ENCODE measurements at regions not wholly inside any gene's neighbourhood (a gene's known extent, or its start where the extent isn't known, plus 50 kb on each side); places are given as distances from the start of the nearest gene placed in this dataset.

- no peak overlapping the region for H2BK15ac ChIP-seq (ENCODE audit: low read length)
- H3K18ac ChIP-seq (ENCODE audit: low read length): peak overlapping the region; percentile 67
- peaks cover 0 to 6% (median 0%) of the 10 kb centered on the region in 3 experiments for H3K27me3 ChIP-seq (ENCODE audit: control insufficient read depth in 3 of 3, insufficient read depth in 3 of 3, low read depth in 1 of 3, low read length in 3 of 3)
- H4K91ac ChIP-seq (ENCODE audit: low read depth, low read length, poor library complexity): no peak overlapping the region
- peaks cover 0 to 7% of the 10 kb centered on the region in 2 donors for H3K4me1 ChIP-seq (ENCODE audit: control insufficient read depth in 2 of 2, insufficient read depth in 1 of 2, low read depth in 1 of 2, low read length in 2 of 2)
- no peak overlapping the region for H2AK5ac ChIP-seq (ENCODE audit: low read depth, low read length)
- no peak overlapping the region for H2BK120ac ChIP-seq (ENCODE audit: low read depth, low read length)
- WGBS, 2 donors (ENCODE audit: extremely low coverage in 2 of 2, insufficient read length in 2 of 2, insufficient replicate concordance in 1 of 2): no CpG with 5 or more reads among the region's 7 CpGs
- no peak overlapping the region for H3K4ac ChIP-seq (ENCODE audit: low read length)
- H3K4me3 ChIP-seq (ENCODE audit: low read length in 2 of 2): no peak overlapping the region
- no peaks in the 10 kb centered on the region for H3K36me3 ChIP-seq (replicated peaks in 1 of 2; ENCODE audit: control insufficient read depth in 2 of 2, insufficient read depth in 2 of 2, low read length in 2 of 2)
- H3K9ac ChIP-seq (ENCODE audit: low read depth, low read length, poor library complexity): no peak overlapping the region
- H3K14ac ChIP-seq (ENCODE audit: low read length): no peak overlapping the region
- no peaks in the 10 kb centered on the region for H3K79me1 ChIP-seq (ENCODE audit: low read depth, low read length)
- no peak overlapping the region for H2BK12ac ChIP-seq (ENCODE audit: low read length)
- H3K23ac ChIP-seq (ENCODE audit: low read depth, low read length, poor library complexity): no peak overlapping the region
- H3K4me2 ChIP-seq (ENCODE audit: insufficient read depth, low read length, poor library complexity, severe bottlenecking): no peak overlapping the region
- H4K8ac ChIP-seq (ENCODE audit: low read depth, low read length): no peak overlapping the region
- no peak for DNase-seq (ENCODE audit: low spot score)
- no peak overlapping the region for H2AFZ ChIP-seq (ENCODE audit: low read length)
- no peak overlapping the region for H2BK5ac ChIP-seq (ENCODE audit: low read length)
- no peak overlapping the region for H3K27ac ChIP-seq (replicated peaks; ENCODE audit: low read length)
- H3K9me3 ChIP-seq (replicated peaks in 1 of 2; ENCODE audit: control insufficient read depth in 2 of 2, insufficient read depth in 1 of 2, low read depth in 1 of 2, low read length in 2 of 2): peaks cover 0 to 1% of the 10 kb centered on the region in 2 donors
Observed at GRCh38 chr22:48142388-48142787, 1379.9 kb downstream of the TBC1D22A start.

DNA sequence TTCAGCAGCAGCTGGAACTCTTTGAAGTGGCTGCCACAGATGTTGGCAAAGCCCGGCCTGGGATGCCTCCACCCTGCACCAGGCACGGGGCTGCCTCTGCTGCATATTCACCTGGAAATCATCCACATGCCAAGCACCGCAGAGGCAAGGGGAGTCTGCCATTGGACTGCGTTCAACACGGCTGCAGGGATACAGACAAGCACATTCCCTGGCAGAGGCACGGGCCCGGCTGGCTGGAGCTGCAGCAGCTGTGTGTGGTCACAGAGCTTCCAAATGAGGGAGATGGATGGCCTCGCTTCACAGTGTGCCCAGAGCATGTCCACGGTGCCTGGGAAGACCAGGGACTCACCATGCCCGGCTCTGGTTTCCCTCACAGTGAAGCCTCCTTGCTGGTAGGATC lies 1378.9 kb downstream of the TBC1D22A start:
- no peak overlapping the region for H4K8ac ChIP-seq (ENCODE audit: low read depth, low read length)
- WGBS, 2 donors (ENCODE audit: extremely low coverage in 2 of 2, insufficient read length in 2 of 2, insufficient replicate concordance in 1 of 2): no CpG with 5 or more reads among the region's 10 CpGs

GRCh38 chr22:48140261-48140813 lies 1377.9 kb downstream of the TBC1D22A start:
- Histone ChIP-seq H3K27me3 (ENCODE audit: control insufficient read depth in 3 of 3, insufficient read depth in 3 of 3, low read depth in 1 of 3, low read length in 3 of 3) (peaks cover 0 to 6% (median 0%) of the 10 kb centered on the region in 3 experiments), H2AK5ac (ENCODE audit: low read depth, low read length) (peak overlapping the region; percentile 88), H3K14ac (ENCODE audit: low read length) (peak overlapping the region; percentile 47), H3K4me3 (ENCODE audit: low read length in 2 of 2) (no peak overlapping the region), H3K9ac (ENCODE audit: low read depth, low read length, poor library complexity) (no peak overlapping the region), H3K79me1 (ENCODE audit: low read depth, low read length) (no peaks in the 10 kb centered on the region), H3K9me3 (replicated peaks in 1 of 2; ENCODE audit: control insufficient read depth in 2 of 2, insufficient read depth in 1 of 2, low read depth in 1 of 2, low read length in 2 of 2) (peaks cover 0 to 1% of the 10 kb centered on the region in 2 donors), H4K8ac (ENCODE audit: low read depth, low read length) (no peak overlapping the region), H3K23ac (ENCODE audit: low read depth, low read length, poor library complexity) (no peak overlapping the region), H3K18ac (ENCODE audit: low read length) (peak overlapping the region; percentile 34), H3K4ac (ENCODE audit: low read length) (no peak overlapping the region), H3K4me2 (ENCODE audit: insufficient read depth, low read length, poor library complexity, severe bottlenecking) (no peak overlapping the region), H2BK15ac (ENCODE audit: low read length) (no peak overlapping the region), H2AFZ (ENCODE audit: low read length) (no peak overlapping the region), H2BK120ac (ENCODE audit: low read depth, low read length) (no peak overlapping the region), H3K27ac (replicated peaks; ENCODE audit: low read length) (no peak overlapping the region), H4K91ac (ENCODE audit: low read depth, low read length, poor library complexity) (no peak overlapping the region), H3K36me3 (replicated peaks in 1 of 2; ENCODE audit: control insufficient read depth in 2 of 2, insufficient read depth in 2 of 2, low read length in 2 of 2) (no peaks in the 10 kb centered on the region), H3K4me1 (ENCODE audit: control insufficient read depth in 2 of 2, insufficient read depth in 1 of 2, low read depth in 1 of 2, low read length in 2 of 2) (peaks cover 0 to 7% of the 10 kb centered on the region in 2 donors), H2BK5ac (ENCODE audit: low read length) (peak overlapping the region; percentile 47), H2BK12ac (ENCODE audit: low read length) (peak overlapping the region; percentile 54)
- WGBS, 2 donors (ENCODE audit: extremely low coverage in 2 of 2, insufficient read length in 2 of 2, insufficient replicate concordance in 1 of 2): no CpG with 5 or more reads among the region's 10 CpGs
- no peak for DNase-seq (ENCODE audit: low spot score)

More for the DNA sequence above, 1378.9 kb downstream of the TBC1D22A start:
- no peak overlapping the region for H2BK15ac ChIP-seq (ENCODE audit: low read length)
- H3K27me3 ChIP-seq (ENCODE audit: control insufficient read depth in 3 of 3, insufficient read depth in 3 of 3, low read depth in 1 of 3, low read length in 3 of 3): peaks cover 0 to 6% (median 0%) of the 10 kb centered on the region in 3 experiments
- no peak overlapping the region for H2BK5ac ChIP-seq (ENCODE audit: low read length)
- H3K79me1 ChIP-seq (ENCODE audit: low read depth, low read length): no peaks in the 10 kb centered on the region
- H3K4me3 ChIP-seq (ENCODE audit: low read length in 2 of 2): no peak overlapping the region
- H4K91ac ChIP-seq (ENCODE audit: low read depth, low read length, poor library complexity): no peak overlapping the region
- H3K4me2 ChIP-seq (ENCODE audit: insufficient read depth, low read length, poor library complexity, severe bottlenecking): no peak overlapping the region
- no peak overlapping the region for H3K27ac ChIP-seq (replicated peaks; ENCODE audit: low read length)
- no peak overlapping the region for H3K4ac ChIP-seq (ENCODE audit: low read length)
- no peak overlapping the region for H2AFZ ChIP-seq (ENCODE audit: low read length)
- H3K9ac ChIP-seq (ENCODE audit: low read depth, low read length, poor library complexity): no peak overlapping the region
- no peak for DNase-seq (ENCODE audit: low spot score)
- H2AK5ac ChIP-seq (ENCODE audit: low read depth, low read length): no peak overlapping the region
- H3K23ac ChIP-seq (ENCODE audit: low read depth, low read length, poor library complexity): no peak overlapping the region
- no peaks in the 10 kb centered on the region for H3K36me3 ChIP-seq (replicated peaks in 1 of 2; ENCODE audit: control insufficient read depth in 2 of 2, insufficient read depth in 2 of 2, low read length in 2 of 2)
- peaks cover 0 to 7% of the 10 kb centered on the region in 2 donors for H3K4me1 ChIP-seq (ENCODE audit: control insufficient read depth in 2 of 2, insufficient read depth in 1 of 2, low read depth in 1 of 2, low read length in 2 of 2)
- no peak overlapping the region for H2BK120ac ChIP-seq (ENCODE audit: low read depth, low read length)
- peak overlapping the region; percentile 63 for H3K14ac ChIP-seq (ENCODE audit: low read length)
- no peak overlapping the region for H2BK12ac ChIP-seq (ENCODE audit: low read length)
- peaks cover 0 to 1% of the 10 kb centered on the region in 2 donors for H3K9me3 ChIP-seq (replicated peaks in 1 of 2; ENCODE audit: control insufficient read depth in 2 of 2, insufficient read depth in 1 of 2, low read depth in 1 of 2, low read length in 2 of 2)
- H3K18ac ChIP-seq (ENCODE audit: low read length): peak overlapping the region; percentile 57

DNA sequence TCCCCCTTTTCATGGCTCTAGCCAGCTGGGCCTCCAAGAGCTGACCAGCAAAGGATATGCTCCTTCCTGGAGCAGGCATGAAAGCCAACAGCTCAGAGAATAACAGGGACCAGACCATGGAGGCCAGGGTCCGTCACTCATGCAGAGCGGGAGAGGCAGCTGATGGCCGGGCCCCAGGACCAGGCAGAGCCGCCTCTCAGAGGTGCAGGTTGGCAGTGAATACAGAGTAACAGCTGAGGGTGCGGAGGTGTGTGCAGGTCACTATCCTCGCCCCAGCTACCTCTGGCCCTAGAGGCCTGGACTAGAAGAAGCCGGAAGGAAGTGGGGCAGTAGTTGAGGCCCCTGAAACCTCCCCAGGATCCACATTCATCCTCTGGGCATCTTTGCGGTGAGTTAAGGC lies 1377.3 kb downstream of the TBC1D22A start:
- Histone ChIP-seq H3K4me1 (ENCODE audit: control insufficient read depth in 2 of 2, insufficient read depth in 1 of 2, low read depth in 1 of 2, low read length in 2 of 2) (peaks cover 0 to 7% of the 10 kb centered on the region in 2 donors), H2AFZ (ENCODE audit: low read length) (no peak overlapping the region), H3K9ac (ENCODE audit: low read depth, low read length, poor library complexity) (no peak overlapping the region), H3K79me1 (ENCODE audit: low read depth, low read length) (no peaks in the 10 kb centered on the region), H3K23ac (ENCODE audit: low read depth, low read length, poor library complexity) (no peak overlapping the region), H4K8ac (ENCODE audit: low read depth, low read length) (no peak overlapping the region), H3K18ac (ENCODE audit: low read length) (no peak overlapping the region), H2BK5ac (ENCODE audit: low read length) (no peak overlapping the region), H2BK12ac (ENCODE audit: low read length) (peak overlapping the region; percentile 54), H3K9me3 (replicated peaks in 1 of 2; ENCODE audit: control insufficient read depth in 2 of 2, insufficient read depth in 1 of 2, low read depth in 1 of 2, low read length in 2 of 2) (peaks cover 0 to 1% of the 10 kb centered on the region in 2 donors), H3K36me3 (replicated peaks in 1 of 2; ENCODE audit: control insufficient read depth in 2 of 2, insufficient read depth in 2 of 2, low read length in 2 of 2) (no peaks in the 10 kb centered on the region), H3K4me3 (ENCODE audit: low read length in 2 of 2) (no peak overlapping the region), H4K91ac (ENCODE audit: low read depth, low read length, poor library complexity) (no peak overlapping the region), H3K27me3 (ENCODE audit: control insufficient read depth in 3 of 3, insufficient read depth in 3 of 3, low read depth in 1 of 3, low read length in 3 of 3) (peaks cover 0 to 6% (median 0%) of the 10 kb centered on the region in 3 experiments), H2BK120ac (ENCODE audit: low read depth, low read length) (no peak overlapping the region), H3K27ac (replicated peaks; ENCODE audit: low read length) (no peak overlapping the region), H3K4me2 (ENCODE audit: insufficient read depth, low read length, poor library complexity, severe bottlenecking) (no peak overlapping the region), H2BK15ac (ENCODE audit: low read length) (no peak overlapping the region), H3K14ac (ENCODE audit: low read length) (peak overlapping the region; percentile 33), H2AK5ac (ENCODE audit: low read depth, low read length) (peak overlapping the region; percentile 88), H3K4ac (ENCODE audit: low read length) (no peak overlapping the region)
- no CpG with 5 or more reads among the region's 8 CpGs for WGBS, 2 donors (ENCODE audit: extremely low coverage in 2 of 2, insufficient read length in 2 of 2, insufficient replicate concordance in 1 of 2)
- DNase-seq (ENCODE audit: low spot score): no peak
